ENCODE measurements at regions not wholly inside any gene's neighbourhood (a gene's known extent, or its start where the extent isn't known, plus 50 kb on each side); places are given as distances from the start of the nearest gene placed in this dataset.

DNA sequence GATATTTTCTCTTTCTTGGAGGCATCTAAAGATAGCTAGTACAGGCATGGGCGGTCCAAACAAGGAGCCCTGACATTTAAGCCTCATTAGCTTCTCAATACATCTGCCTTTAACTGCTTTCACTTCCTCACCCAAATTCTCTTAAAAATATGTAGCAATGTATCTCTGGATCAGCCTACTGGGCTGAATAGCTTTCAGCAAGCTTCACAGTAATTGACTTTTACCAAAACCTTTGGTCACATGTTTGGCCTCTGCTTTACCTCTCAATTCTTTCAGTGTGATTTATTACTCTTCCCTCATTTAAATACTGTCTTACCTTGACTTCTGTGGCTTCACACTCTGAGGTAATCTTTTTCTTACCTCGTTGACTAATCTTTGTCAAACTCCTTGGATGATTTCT lies 1618.1 kb downstream of the GRIK2 start:
- Histone ChIP-seq H3K9me2 (ENCODE audit: insufficient read depth, low read length) (no peaks in the 10 kb centered on the region), H3K9ac (ENCODE audit: low read length) (no peak overlapping the region), H3K4me3 (ENCODE audit: low read length) (no peak overlapping the region), H2AFZ (ENCODE audit: low read depth, low read length) (no peak overlapping the region), H4K20me1 (ENCODE audit: insufficient read depth) (no peaks in the 10 kb centered on the region), H3K36me3 (ENCODE audit: insufficient read depth, low read length) (no peaks in the 10 kb centered on the region), H3K79me2 (replicated peaks; ENCODE audit: insufficient read depth, low read length) (no peaks in the 10 kb centered on the region), H3K27me3 (ENCODE audit: insufficient read depth, low read depth, low read length) (no peaks in the 10 kb centered on the region), H3K4me2 (ENCODE audit: low read length) (no peak overlapping the region), H3K27ac (ENCODE audit: low read length) (no peak overlapping the region), H3K9me3 (ENCODE audit: low read length) (no peaks in the 10 kb centered on the region), H3F3A (ENCODE audit: insufficient read depth, low read length, poor library complexity, severe bottlenecking) (no peaks in the 10 kb centered on the region)
- no peak for TF ChIP-seq REST (IDR thresholded peaks at IDR 0.05; ENCODE audit: borderline replicate concordance)
- no peak for TF ChIP-seq TAF1 (IDR thresholded peaks at IDR 0.05; ENCODE audit: low read depth)
- no peak for TF ChIP-seq CTCF (IDR thresholded peaks at IDR 0.05; ENCODE audit: poor library complexity, severe bottlenecking)
- no peak for TF ChIP-seq RAD21 (conservative IDR thresholded peaks at IDR 0.05)
- TF ChIP-seq EZH2 (IDR thresholded peaks at IDR 0.05; ENCODE audit: borderline replicate concordance, insufficient read depth, low read length, poor library complexity, severe bottlenecking) = no peak
- TF ChIP-seq SMC3 (conservative IDR thresholded peaks at IDR 0.05; ENCODE audit: poor library complexity) = no peak
- no peak for TF ChIP-seq MXI1 (conservative IDR thresholded peaks at IDR 0.05; ENCODE audit: poor library complexity, severe bottlenecking)
- no peak for TF ChIP-seq POLR2AphosphoS5 (IDR thresholded peaks at IDR 0.05)
- TF ChIP-seq EP300 (conservative IDR thresholded peaks at IDR 0.05; ENCODE audit: poor library complexity, severe bottlenecking) = no peak

GRCh38 chr6:103002282-103002681 lies 1608.8 kb downstream of the GRIK2 start:
- Histone ChIP-seq H3K9me3 (ENCODE audit: low read length) (no peaks in the 10 kb centered on the region), H3F3A (ENCODE audit: insufficient read depth, low read length, poor library complexity, severe bottlenecking) (no peaks in the 10 kb centered on the region), H3K4me2 (ENCODE audit: low read length) (no peak overlapping the region), H3K27ac (ENCODE audit: low read length) (no peak overlapping the region), H2AFZ (ENCODE audit: low read depth, low read length) (no peak overlapping the region), H3K36me3 (ENCODE audit: insufficient read depth, low read length) (no peaks in the 10 kb centered on the region), H3K9me2 (ENCODE audit: insufficient read depth, low read length) (no peaks in the 10 kb centered on the region), H3K9ac (ENCODE audit: low read length) (no peak overlapping the region), H4K20me1 (ENCODE audit: insufficient read depth) (no peaks in the 10 kb centered on the region), H3K4me3 (ENCODE audit: low read length) (no peak overlapping the region), H3K79me2 (replicated peaks; ENCODE audit: insufficient read depth, low read length) (no peaks in the 10 kb centered on the region), H3K27me3 (ENCODE audit: insufficient read depth, low read depth, low read length) (no peaks in the 10 kb centered on the region)
- no peak for TF ChIP-seq SMC3 (conservative IDR thresholded peaks at IDR 0.05; ENCODE audit: poor library complexity)
- no peak for TF ChIP-seq RAD21 (conservative IDR thresholded peaks at IDR 0.05)
- TF ChIP-seq TAF1 (IDR thresholded peaks at IDR 0.05; ENCODE audit: low read depth) = no peak
- TF ChIP-seq POLR2AphosphoS5 (IDR thresholded peaks at IDR 0.05) = no peak
- TF ChIP-seq REST (IDR thresholded peaks at IDR 0.05; ENCODE audit: borderline replicate concordance) = no peak
- no peak for TF ChIP-seq EZH2 (IDR thresholded peaks at IDR 0.05; ENCODE audit: borderline replicate concordance, insufficient read depth, low read length, poor library complexity, severe bottlenecking)
